ENCODE measurements at regions not wholly inside any gene's neighbourhood (a gene's known extent, or its start where the extent isn't known, plus 50 kb on each side); places are given as distances from the start of the nearest gene placed in this dataset.
"Not testable (repeated sequence)": the region's sequence is repeated elsewhere in the genome, so short reads cannot be mapped to it uniquely, and the experiment has no call there.

GRCh38 chr18:10100941-10101701, 187.3 kb downstream of the VAPA start:
- Histone ChIP-seq H3K9me3 (no peaks in the 10 kb centered on the region), H3K27me3 (replicated peaks; ENCODE audit: insufficient read depth) (no peaks in the 10 kb centered on the region), H3K36me3 (no peaks in the 10 kb centered on the region), H3K4me3 (no peak overlapping the region), H3K27ac (no peak overlapping the region), H3K4me1 (replicated peaks) (no peaks in the 10 kb centered on the region)
- no peak for DNase-seq (ENCODE audit: low spot score)
- 10% methylated on average over 12 of the region's 12 CpGs for WGBS
- intact Hi-C loops (cut with DNase I): no loop called here
- TF ChIP-seq CTCF (IDR thresholded peaks at IDR 0.05): no peak
- no peak for TF ChIP-seq POLR2A (IDR thresholded peaks at IDR 0.05)
- no peak for TF ChIP-seq POLR2AphosphoS5 (IDR thresholded peaks at IDR 0.05)

GRCh38 chr18:10101729-10102128, 187.9 kb downstream of the VAPA start:
- H3K27me3 ChIP-seq (replicated peaks; ENCODE audit: insufficient read depth): no peaks in the 10 kb centered on the region
- no peaks in the 10 kb centered on the region for H3K4me1 ChIP-seq (replicated peaks)
- no peak overlapping the region for H3K4me3 ChIP-seq
- 79% methylated on average over 5 of the region's 5 CpGs for WGBS
- no peaks in the 10 kb centered on the region for H3K9me3 ChIP-seq
- no peak for DNase-seq (ENCODE audit: low spot score)
- no peaks in the 10 kb centered on the region for H3K36me3 ChIP-seq
- intact Hi-C loops (cut with DNase I): no loop called here
- H3K27ac ChIP-seq: no peak overlapping the region
- TF ChIP-seq CTCF (IDR thresholded peaks at IDR 0.05): no peak
- no peak for TF ChIP-seq POLR2A (IDR thresholded peaks at IDR 0.05)
- no peak for TF ChIP-seq POLR2AphosphoS5 (IDR thresholded peaks at IDR 0.05)

- H3K27me3 ChIP-seq (replicated peaks; ENCODE audit: insufficient read depth); H3K9me3 ChIP-seq; H3K4me1 ChIP-seq (replicated peaks); H3K27ac ChIP-seq; intact Hi-C loops (cut with DNase I); DNase-seq (ENCODE audit: low spot score); H3K36me3 ChIP-seq; H3K4me3 ChIP-seq: not testable (repeated sequence)
- WGBS: 0% methylated on average over 1 of the region's 1 CpG
Observed at GRCh38 chr18:10105118-10105517, 191.3 kb downstream of the VAPA start.

- DNase-seq (ENCODE audit: low spot score): no peak
Observed at GRCh38 chr18:10111191-10111590, 197.4 kb downstream of the VAPA start.

DNA sequence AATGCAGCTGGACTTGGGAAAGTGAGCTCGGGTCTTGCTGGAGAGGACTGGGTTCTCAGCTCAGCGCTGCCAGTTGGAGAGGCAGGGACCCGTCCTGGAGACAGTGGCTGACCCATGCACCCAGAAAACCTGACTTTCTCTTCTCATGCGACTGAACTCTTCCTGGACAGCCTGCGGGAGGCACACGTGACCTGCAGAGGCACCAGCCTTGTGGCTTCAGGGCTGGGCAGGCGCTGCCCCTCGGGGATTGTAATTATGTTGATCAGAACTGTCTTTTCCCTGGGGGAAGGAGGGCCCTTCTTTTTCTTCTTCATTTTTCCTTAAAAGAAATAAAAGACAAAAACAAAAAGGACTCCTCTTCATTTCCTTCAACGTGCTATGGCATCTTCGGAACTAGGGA, 198.1 kb downstream of the VAPA start:
- no peak for DNase-seq (ENCODE audit: low spot score)
- Histone ChIP-seq H3K36me3 (no peaks in the 10 kb centered on the region), H3K27me3 (replicated peaks; ENCODE audit: insufficient read depth) (no peaks in the 10 kb centered on the region), H3K4me3 (no peak overlapping the region), H3K9me3 (no peaks in the 10 kb centered on the region), H3K27ac (no peak overlapping the region), H3K4me1 (replicated peaks) (no peaks in the 10 kb centered on the region)
- intact Hi-C loops (cut with DNase I): no loop called here
- TF ChIP-seq POLR2A (IDR thresholded peaks at IDR 0.05) (no peak), CTCF (IDR thresholded peaks at IDR 0.05) (no peak), POLR2AphosphoS5 (IDR thresholded peaks at IDR 0.05) (no peak)
- WGBS: 90% methylated on average over 10 of the region's 10 CpGs

More at GRCh38 chr18:10111191-10111590, 197.4 kb downstream of the VAPA start:
- H3K4me1 ChIP-seq (replicated peaks): no peaks in the 10 kb centered on the region
- intact Hi-C loops (cut with DNase I): no loop called here
- TF ChIP-seq POLR2A (IDR thresholded peaks at IDR 0.05): no peak
- no peak for TF ChIP-seq POLR2AphosphoS5 (IDR thresholded peaks at IDR 0.05)
- TF ChIP-seq CTCF (IDR thresholded peaks at IDR 0.05): no peak
- H3K27me3 ChIP-seq (replicated peaks; ENCODE audit: insufficient read depth): no peaks in the 10 kb centered on the region
- H3K9me3 ChIP-seq: no peaks in the 10 kb centered on the region
- no peak overlapping the region for H3K4me3 ChIP-seq
- H3K36me3 ChIP-seq: no peaks in the 10 kb centered on the region
- WGBS: 77% methylated on average over 1 of the region's 1 CpG
- H3K27ac ChIP-seq: no peak overlapping the region

Data from prostate gland (tissue), 2 donors.